ENCODE measurements at regions not wholly inside any gene's neighbourhood (a gene's known extent, or its start where the extent isn't known, plus 50 kb on each side); places are given as distances from the start of the nearest gene placed in this dataset.

DNA sequence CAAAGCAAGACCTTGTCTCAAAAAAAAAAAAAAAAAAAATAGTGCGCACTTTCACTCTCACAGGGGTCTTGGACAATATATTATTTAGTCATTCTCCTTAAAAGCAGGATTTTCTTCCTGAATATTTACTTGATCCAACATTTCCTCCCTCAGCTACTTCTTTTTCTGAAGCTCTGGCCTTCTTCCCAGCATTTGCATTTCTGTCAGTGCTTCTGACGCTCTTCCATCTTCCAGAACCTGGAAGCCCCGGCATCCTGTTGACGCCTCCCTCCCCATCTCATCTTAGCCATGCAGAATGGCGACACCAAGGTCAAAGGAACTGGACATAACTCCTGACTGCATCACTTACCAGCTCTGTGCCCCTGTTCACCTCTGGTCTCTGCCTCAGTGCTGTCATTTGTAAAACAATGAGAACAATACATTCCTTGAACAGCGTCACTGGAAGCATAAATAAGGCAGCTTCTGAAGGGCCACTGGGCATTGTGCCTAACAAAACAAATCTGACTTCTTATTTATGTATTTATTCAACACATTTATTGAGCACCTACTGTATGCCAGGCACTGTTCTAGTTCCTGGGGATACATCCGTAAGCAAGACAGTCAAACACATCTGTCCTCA is 90.9 kb upstream of the MDM1 start:
- ATAC-seq = no peak
- TF ChIP-seq ZNF8 (CRISPR knock-in tag; IDR thresholded peaks at IDR 0.05) = no peak
- TF ChIP-seq TOX (CRISPR knock-in tag; IDR thresholded peaks at IDR 0.05; ENCODE audit: borderline replicate concordance) = no peak
- no peak for TF ChIP-seq GLIS3 (CRISPR knock-in tag; IDR thresholded peaks at IDR 0.05)
- TF ChIP-seq, protein P1, sequence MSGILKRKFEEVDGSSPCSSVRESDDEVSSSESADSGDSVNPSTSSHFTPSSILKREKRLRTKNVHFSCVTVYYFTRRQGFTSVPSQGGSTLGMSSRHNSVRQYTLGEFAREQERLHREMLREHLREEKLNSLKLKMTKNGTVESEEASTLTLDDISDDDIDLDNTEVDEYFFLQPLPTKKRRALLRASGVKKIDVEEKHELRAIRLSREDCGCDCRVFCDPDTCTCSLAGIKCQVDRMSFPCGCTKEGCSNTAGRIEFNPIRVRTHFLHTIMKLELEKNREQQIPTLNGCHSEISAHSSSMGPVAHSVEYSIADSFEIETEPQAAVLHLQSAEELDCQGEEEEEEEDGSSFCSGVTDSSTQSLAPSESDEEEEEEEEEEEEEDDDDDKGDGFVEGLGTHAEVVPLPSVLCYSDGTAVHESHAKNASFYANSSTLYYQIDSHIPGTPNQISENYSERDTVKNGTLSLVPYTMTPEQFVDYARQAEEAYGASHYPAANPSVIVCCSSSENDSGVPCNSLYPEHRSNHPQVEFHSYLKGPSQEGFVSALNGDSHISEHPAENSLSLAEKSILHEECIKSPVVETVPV (CRISPR knock-in tag; IDR thresholded peaks at IDR 0.05) = no peak
- no peak for TF ChIP-seq CSDC2 (CRISPR knock-in tag; IDR thresholded peaks at IDR 0.05)
- TF ChIP-seq ZNF565 (CRISPR knock-in tag; conservative IDR thresholded peaks at IDR 0.05; ENCODE audit: low read depth) = no peak
- TF ChIP-seq PPARA (CRISPR knock-in tag; IDR thresholded peaks at IDR 0.05; ENCODE audit: borderline replicate concordance) = no peak
- TF ChIP-seq, protein P2, sequence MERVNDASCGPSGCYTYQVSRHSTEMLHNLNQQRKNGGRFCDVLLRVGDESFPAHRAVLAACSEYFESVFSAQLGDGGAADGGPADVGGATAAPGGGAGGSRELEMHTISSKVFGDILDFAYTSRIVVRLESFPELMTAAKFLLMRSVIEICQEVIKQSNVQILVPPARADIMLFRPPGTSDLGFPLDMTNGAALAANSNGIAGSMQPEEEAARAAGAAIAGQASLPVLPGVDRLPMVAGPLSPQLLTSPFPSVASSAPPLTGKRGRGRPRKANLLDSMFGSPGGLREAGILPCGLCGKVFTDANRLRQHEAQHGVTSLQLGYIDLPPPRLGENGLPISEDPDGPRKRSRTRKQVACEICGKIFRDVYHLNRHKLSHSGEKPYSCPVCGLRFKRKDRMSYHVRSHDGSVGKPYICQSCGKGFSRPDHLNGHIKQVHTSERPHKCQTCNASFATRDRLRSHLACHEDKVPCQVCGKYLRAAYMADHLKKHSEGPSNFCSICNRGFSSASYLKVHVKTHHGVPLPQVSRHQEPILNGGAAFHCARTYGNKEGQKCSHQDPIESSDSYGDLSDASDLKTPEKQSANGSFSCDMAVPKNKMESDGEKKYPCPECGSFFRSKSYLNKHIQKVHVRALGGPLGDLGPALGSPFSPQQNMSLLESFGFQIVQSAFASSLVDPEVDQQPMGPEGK (CRISPR knock-in tag; IDR thresholded peaks at IDR 0.05; ENCODE audit: borderline replicate concordance) = no peak
- no peak for TF ChIP-seq ZC3H10 (CRISPR knock-in tag; IDR thresholded peaks at IDR 0.05)

DNA sequence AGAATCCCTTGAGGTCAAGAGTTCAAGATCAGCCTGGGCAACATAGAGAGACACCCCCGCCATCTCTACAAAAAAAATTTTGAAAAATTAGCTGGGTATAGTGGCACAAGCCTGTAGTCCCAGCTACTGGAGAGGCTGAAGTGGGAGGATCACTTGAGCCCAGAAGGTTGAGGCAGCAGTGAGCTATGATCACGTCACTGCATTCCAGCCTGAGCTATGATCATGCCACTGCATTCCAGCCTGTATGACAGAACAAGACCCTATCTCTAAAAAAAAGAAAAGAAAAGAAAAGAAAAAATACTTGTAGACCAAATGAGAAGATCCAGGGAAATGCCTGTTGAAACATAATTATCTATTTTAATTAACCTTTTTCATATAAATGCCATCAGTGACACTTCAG is 93.8 kb upstream of the MDM1 start:
- no peak for TF ChIP-seq RARB (CRISPR knock-in tag; IDR thresholded peaks at IDR 0.05)
- no peak for TF ChIP-seq ZNF565 (CRISPR knock-in tag; conservative IDR thresholded peaks at IDR 0.05; ENCODE audit: low read depth)
- no peak for TF ChIP-seq PPARA (CRISPR knock-in tag; IDR thresholded peaks at IDR 0.05; ENCODE audit: borderline replicate concordance)
- no peak for TF ChIP-seq ZFP30 (CRISPR knock-in tag; IDR thresholded peaks at IDR 0.05)
- peak; percentile 71 for ATAC-seq

DNA sequence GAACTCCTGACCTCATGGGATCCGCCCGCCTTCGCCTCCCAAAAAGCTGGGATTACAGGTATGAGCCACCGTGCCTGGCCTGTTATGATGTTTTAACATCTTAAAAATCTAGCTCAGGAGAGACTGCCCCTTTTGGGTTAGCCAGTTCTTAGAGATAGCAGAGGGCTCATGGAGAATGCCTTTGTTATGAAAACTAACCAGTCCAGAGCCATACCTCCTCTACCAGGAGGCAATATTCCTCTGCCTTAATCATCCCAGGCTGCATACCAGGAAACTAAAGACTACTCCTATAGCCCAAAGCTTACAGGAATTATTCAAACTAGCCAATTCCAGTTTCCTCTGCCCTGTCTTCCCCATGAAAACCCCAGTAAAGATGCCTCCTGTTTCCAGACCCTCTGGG is 96.0 kb upstream of the MDM1 start:
- TF ChIP-seq TOX (CRISPR knock-in tag; IDR thresholded peaks at IDR 0.05; ENCODE audit: borderline replicate concordance) (no peak), ZFP3 (CRISPR knock-in tag; IDR thresholded peaks at IDR 0.05) (no peak), PPARA (CRISPR knock-in tag; IDR thresholded peaks at IDR 0.05; ENCODE audit: borderline replicate concordance) (no peak), ARNTL (CRISPR knock-in tag; IDR thresholded peaks at IDR 0.05; ENCODE audit: borderline replicate concordance, low read depth) (no peak)
- TF ChIP-seq, protein P3, sequence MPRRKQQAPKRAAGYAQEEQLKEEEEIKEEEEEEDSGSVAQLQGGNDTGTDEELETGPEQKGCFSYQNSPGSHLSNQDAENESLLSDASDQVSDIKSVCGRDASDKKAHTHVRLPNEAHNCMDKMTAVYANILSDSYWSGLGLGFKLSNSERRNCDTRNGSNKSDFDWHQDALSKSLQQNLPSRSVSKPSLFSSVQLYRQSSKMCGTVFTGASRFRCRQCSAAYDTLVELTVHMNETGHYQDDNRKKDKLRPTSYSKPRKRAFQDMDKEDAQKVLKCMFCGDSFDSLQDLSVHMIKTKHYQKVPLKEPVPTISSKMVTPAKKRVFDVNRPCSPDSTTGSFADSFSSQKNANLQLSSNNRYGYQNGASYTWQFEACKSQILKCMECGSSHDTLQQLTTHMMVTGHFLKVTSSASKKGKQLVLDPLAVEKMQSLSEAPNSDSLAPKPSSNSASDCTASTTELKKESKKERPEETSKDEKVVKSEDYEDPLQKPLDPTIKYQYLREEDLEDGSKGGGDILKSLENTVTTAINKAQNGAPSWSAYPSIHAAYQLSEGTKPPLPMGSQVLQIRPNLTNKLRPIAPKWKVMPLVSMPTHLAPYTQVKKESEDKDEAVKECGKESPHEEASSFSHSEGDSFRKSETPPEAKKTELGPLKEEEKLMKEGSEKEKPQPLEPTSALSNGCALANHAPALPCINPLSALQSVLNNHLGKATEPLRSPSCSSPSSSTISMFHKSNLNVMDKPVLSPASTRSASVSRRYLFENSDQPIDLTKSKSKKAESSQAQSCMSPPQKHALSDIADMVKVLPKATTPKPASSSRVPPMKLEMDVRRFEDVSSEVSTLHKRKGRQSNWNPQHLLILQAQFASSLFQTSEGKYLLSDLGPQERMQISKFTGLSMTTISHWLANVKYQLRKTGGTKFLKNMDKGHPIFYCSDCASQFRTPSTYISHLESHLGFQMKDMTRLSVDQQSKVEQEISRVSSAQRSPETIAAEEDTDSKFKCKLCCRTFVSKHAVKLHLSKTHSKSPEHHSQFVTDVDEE (CRISPR knock-in tag; IDR thresholded peaks at IDR 0.05) = no peak
- no peak for ATAC-seq

DNA sequence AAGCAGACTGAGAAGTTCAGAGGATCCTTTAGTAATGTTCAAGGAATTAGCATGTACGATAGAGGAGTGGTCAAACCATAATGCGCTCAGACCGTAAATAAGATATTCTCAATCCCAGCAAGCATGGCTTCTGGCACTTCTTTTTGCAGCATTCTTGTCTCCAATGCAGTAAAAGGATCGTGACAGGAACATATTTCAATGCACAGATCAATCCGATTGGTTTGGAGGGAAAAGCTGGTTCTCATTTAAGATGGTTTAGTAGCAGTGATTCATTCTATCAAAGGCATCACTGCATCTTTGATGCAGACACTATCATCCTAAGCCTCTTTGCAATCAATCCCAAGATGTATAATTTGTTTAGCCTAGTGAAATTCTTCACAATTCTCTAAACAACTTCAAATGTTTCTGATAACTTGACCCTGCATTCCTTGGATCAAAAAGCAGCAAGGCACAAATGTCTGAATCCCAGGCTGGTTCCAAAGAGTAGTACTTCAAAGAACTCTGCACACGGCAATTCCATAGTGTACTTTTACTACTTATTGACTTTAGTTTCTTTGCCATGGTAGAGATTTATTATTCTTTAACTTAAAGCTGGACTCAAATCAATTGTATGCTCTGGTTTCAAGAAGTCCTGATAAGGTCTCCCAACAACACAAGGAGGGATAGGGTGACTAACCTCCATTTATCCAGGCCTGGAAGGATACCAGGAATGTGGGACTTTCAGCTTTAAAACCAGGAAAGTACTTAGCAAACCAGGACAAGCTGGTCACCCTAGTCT is 96.8 kb upstream of the MDM1 start:
- TF ChIP-seq, protein P3 (CRISPR knock-in tag; IDR thresholded peaks at IDR 0.05) = no peak
- TF ChIP-seq ZNF70 (CRISPR knock-in tag; IDR thresholded peaks at IDR 0.05) = no peak
- no peak for TF ChIP-seq ZC3H10 (CRISPR knock-in tag; IDR thresholded peaks at IDR 0.05)
- TF ChIP-seq TOX (CRISPR knock-in tag; IDR thresholded peaks at IDR 0.05; ENCODE audit: borderline replicate concordance) = no peak
- TF ChIP-seq ZFP30 (CRISPR knock-in tag; IDR thresholded peaks at IDR 0.05) = no peak
- TF ChIP-seq ZNF8 (CRISPR knock-in tag; IDR thresholded peaks at IDR 0.05) = no peak
- TF ChIP-seq ESRRG (CRISPR knock-in tag; IDR thresholded peaks at IDR 0.05) = no peak
- TF ChIP-seq GLIS3 (CRISPR knock-in tag; IDR thresholded peaks at IDR 0.05) = no peak
- no peak for TF ChIP-seq ARNTL (CRISPR knock-in tag; IDR thresholded peaks at IDR 0.05; ENCODE audit: borderline replicate concordance, low read depth)
- TF ChIP-seq SNAI2 (CRISPR knock-in tag; IDR thresholded peaks at IDR 0.05) = no peak
- no peak for TF ChIP-seq PPARA (CRISPR knock-in tag; IDR thresholded peaks at IDR 0.05; ENCODE audit: borderline replicate concordance)
- TF ChIP-seq ZFP3 (CRISPR knock-in tag; IDR thresholded peaks at IDR 0.05) = no peak
- TF ChIP-seq, protein P4, sequence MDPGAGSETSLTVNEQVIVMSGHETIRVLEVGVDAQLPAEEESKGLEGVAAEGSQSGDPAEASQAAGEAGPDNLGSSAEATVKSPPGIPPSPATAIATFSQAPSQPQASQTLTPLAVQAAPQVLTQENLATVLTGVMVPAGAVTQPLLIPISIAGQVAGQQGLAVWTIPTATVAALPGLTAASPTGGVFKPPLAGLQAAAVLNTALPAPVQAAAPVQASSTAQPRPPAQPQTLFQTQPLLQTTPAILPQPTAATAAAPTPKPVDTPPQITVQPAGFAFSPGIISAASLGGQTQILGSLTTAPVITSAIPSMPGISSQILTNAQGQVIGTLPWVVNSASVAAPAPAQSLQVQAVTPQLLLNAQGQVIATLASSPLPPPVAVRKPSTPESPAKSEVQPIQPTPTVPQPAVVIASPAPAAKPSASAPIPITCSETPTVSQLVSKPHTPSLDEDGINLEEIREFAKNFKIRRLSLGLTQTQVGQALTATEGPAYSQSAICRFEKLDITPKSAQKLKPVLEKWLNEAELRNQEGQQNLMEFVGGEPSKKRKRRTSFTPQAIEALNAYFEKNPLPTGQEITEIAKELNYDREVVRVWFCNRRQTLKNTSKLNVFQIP (CRISPR knock-in tag; IDR thresholded peaks at IDR 0.05; ENCODE audit: borderline replicate concordance, low read depth) = no peak
- TF ChIP-seq, protein P2 (CRISPR knock-in tag; IDR thresholded peaks at IDR 0.05; ENCODE audit: borderline replicate concordance) = no peak
- no peak for TF ChIP-seq RARB (CRISPR knock-in tag; IDR thresholded peaks at IDR 0.05)
- TF ChIP-seq ISL1 (CRISPR knock-in tag; IDR thresholded peaks at IDR 0.05) = no peak
- TF ChIP-seq ZNF565 (CRISPR knock-in tag; conservative IDR thresholded peaks at IDR 0.05; ENCODE audit: low read depth) = no peak
- no peak for TF ChIP-seq OSR1 (CRISPR knock-in tag; IDR thresholded peaks at IDR 0.05)
- ATAC-seq = no peak
